Gastroesophageal sphincter (tissue), 4 donors: ENCODE measurements at regions not wholly inside any gene's neighbourhood (a gene's known extent, or its start where the extent isn't known, plus 50 kb on each side); places are given as distances from the start of the nearest gene placed in this dataset.

Experiments used
- ATAC-seq: fragments of 150-250 bp; one replicate; pipeline ENCODE4 v1.9.1; 2016; ENCODE audit warnings: mild to moderate bottlenecking, moderate library complexity
- H3K27ac ChIP-seq, 4 donors: fragments of 200-600 bp; sonication (generic) in 3 of 4; 1 replicate in 3 of 4; 2 replicates in 1 of 4; pipeline ENCODE4 v1.5.1; 2016 to 2019
- H3K27me3 ChIP-seq: fragments of 200-600 bp; sonication (generic); one replicate; pipeline ENCODE4 v1.5.1; 2019
- H3K36me3 ChIP-seq, 2 donors: fragments of 200-600 bp; sonication (generic); one replicate each; pipeline ENCODE4 v1.5.1; 2019; ENCODE audit warnings: control low read depth in 1 of 2
- H3K4me1 ChIP-seq, 3 donors: fragments of 200-600 bp; sonication (generic); 1 replicate in 2 of 3; 2 replicates in 1 of 3; pipeline ENCODE4 v1.5.1; 2016 to 2019; ENCODE audit warnings: control low read depth in 2 of 3
- H3K4me3 ChIP-seq, 2 donors: fragments of 200-600 bp; sonication (generic); one replicate each; pipeline ENCODE4 v1.5.1; 2019; ENCODE audit warnings: mild to moderate bottlenecking in 1 of 2, moderate library complexity in 1 of 2
- H3K9me3 ChIP-seq, 3 donors: fragments of 200-600 bp; sonication (generic); one replicate each; pipeline ENCODE4 v1.5.1; 2017 to 2019; ENCODE audit warnings: control low read depth in 2 of 3
- CTCF ChIP-seq, 4 experiments: fragments of 200-600 bp in 2 of 4; fragments of 450-650 bp in 2 of 4; sonication (generic) in 1 of 4; IDR thresholded peaks; one replicate each; pipeline ENCODE4 v1.5.1; 2017 to 2019; ENCODE audit warnings: antibody characterized with exemption in 4 of 4, mild to moderate bottlenecking in 2 of 4, moderate library complexity in 2 of 4
- EP300 ChIP-seq: sonication (generic); formaldehyde crosslinking; IDR thresholded peaks from one replicate; pipeline ENCODE4 v1.6.1; 2017; ENCODE audit warnings: antibody characterized with exemption, mild to moderate bottlenecking
- POLR2A ChIP-seq, 2 donors: fragments of 450-650 bp; IDR thresholded peaks; one replicate each; pipeline ENCODE4 v1.6.1; 2017; ENCODE audit warnings: antibody characterized with exemption in 2 of 2, mild to moderate bottlenecking in 2 of 2, moderate library complexity in 1 of 2
- POLR2AphosphoS5 ChIP-seq: sonication (generic); formaldehyde crosslinking; IDR thresholded peaks from one replicate; pipeline ENCODE4 v1.6.1; 2017; ENCODE audit warnings: antibody characterized with exemption
- WGBS, 2 donors: methylation state at CpG; one replicate each; pipeline ENCODE4 v1.1.5; 2018; ENCODE audit warnings: low coverage in 1 of 2; 5-methylcytosine and 5-hydroxymethylcytosine counted together

- WGBS, 2 donors: 67 to 100% methylated on average over 1 to 2 of the region's 2 CpGs
- H3K9me3 ChIP-seq: no peaks in the 10 kb centered on the region
- H3K36me3 ChIP-seq: no peaks in the 10 kb centered on the region
- no peak overlapping the region for H3K27ac ChIP-seq
- TF ChIP-seq POLR2AphosphoS5: no peak
- TF ChIP-seq CTCF (IDR thresholded peaks at IDR 0.05): no peak
- no peak for TF ChIP-seq POLR2A (IDR thresholded peaks at IDR 0.05)
- TF ChIP-seq EP300: no peak
- no peaks in the 10 kb centered on the region for H3K4me1 ChIP-seq
- no peak overlapping the region for H3K4me3 ChIP-seq
- no peaks in the 10 kb centered on the region for H3K27me3 ChIP-seq
- no peak for ATAC-seq
These were observed 595.5 kb upstream of the ID2 start for GRCh38 chr2:8086357-8086756.

- TF ChIP-seq CTCF (IDR thresholded peaks at IDR 0.05) (no peak), EP300 (no peak), POLR2AphosphoS5 (no peak), POLR2A (IDR thresholded peaks at IDR 0.05) (no peak)
- no peak for ATAC-seq
- Histone ChIP-seq H3K36me3 (no peaks in the 10 kb centered on the region), H3K4me1 (no peaks in the 10 kb centered on the region), H3K4me3 (no peak overlapping the region), H3K9me3 (no peaks in the 10 kb centered on the region), H3K27ac (no peak overlapping the region), H3K27me3 (no peaks in the 10 kb centered on the region)
- WGBS, 2 donors: 56 to 60% methylated on average over 1 to 2 of the region's 4 CpGs
These were observed 594.9 kb upstream of the ID2 start for GRCh38 chr2:8086796-8087479.

GRCh38 chr2:8087480-8087840 is 594.4 kb upstream of the ID2 start:
- H3K4me3 ChIP-seq: no peak overlapping the region
- ATAC-seq: no peak
- TF ChIP-seq EP300 (no peak), POLR2AphosphoS5 (no peak), POLR2A (IDR thresholded peaks at IDR 0.05) (no peak), CTCF (IDR thresholded peaks at IDR 0.05) (no peak)
- H3K27me3 ChIP-seq: no peaks in the 10 kb centered on the region
- H3K9me3 ChIP-seq: no peaks in the 10 kb centered on the region
- WGBS, 2 donors: 83 to 90% methylated on average over 1 to 2 of the region's 3 CpGs
- H3K36me3 ChIP-seq: no peaks in the 10 kb centered on the region
- no peak overlapping the region for H3K27ac ChIP-seq
- H3K4me1 ChIP-seq: no peaks in the 10 kb centered on the region

GRCh38 chr2:8088810-8089209 is 593.0 kb upstream of the ID2 start:
- TF ChIP-seq POLR2A (IDR thresholded peaks at IDR 0.05): no peak
- no peak for TF ChIP-seq EP300
- no peak for TF ChIP-seq POLR2AphosphoS5
- no peak for TF ChIP-seq CTCF (IDR thresholded peaks at IDR 0.05)
- Histone ChIP-seq H3K27me3 (no peaks in the 10 kb centered on the region), H3K36me3 (no peaks in the 10 kb centered on the region), H3K4me3 (no peak overlapping the region), H3K4me1 (no peaks in the 10 kb centered on the region), H3K9me3 (no peaks in the 10 kb centered on the region), H3K27ac (no peak overlapping the region)
- no peak for ATAC-seq
- 100% methylated on average over 1 of the region's 1 CpG; no CpG with 5 or more reads in 1 of the 2 donors for WGBS, 2 donors

- no peaks in the 10 kb centered on the region for H3K9me3 ChIP-seq
- ATAC-seq: no peak
- WGBS, 2 donors: 72 to 79% methylated on average over 7 of the region's 7 CpGs
- H3K4me1 ChIP-seq: no peaks in the 10 kb centered on the region
- no peak overlapping the region for H3K27ac ChIP-seq
- H3K27me3 ChIP-seq: no peaks in the 10 kb centered on the region
- no peak for TF ChIP-seq EP300
- no peak for TF ChIP-seq POLR2A (IDR thresholded peaks at IDR 0.05)
- TF ChIP-seq CTCF (IDR thresholded peaks at IDR 0.05): no peak
- no peak for TF ChIP-seq POLR2AphosphoS5
- no peaks in the 10 kb centered on the region for H3K36me3 ChIP-seq
- no peak overlapping the region for H3K4me3 ChIP-seq
These were observed 592.3 kb upstream of the ID2 start for GRCh38 chr2:8089596-8089995.
